A673 (cell line): ENCODE measurements at regions not wholly inside any gene's neighbourhood (a gene's known extent, or its start where the extent isn't known, plus 50 kb on each side); places are given as distances from the start of the nearest gene placed in this dataset.

Experiments used
- BruUV-seq: library from RNA; stranded (reverse); fragments of 400-500 nt; replicated peaks from 2 replicates; lab custom pipeline; 2021; lab: Mats Ljungman, UMichigan
- CTCF ChIA-PET: fragments of 300-600 bp; sonication (Branson Sonifier 250); formaldehyde crosslinking; loops from one replicate; lab custom pipeline; 2022; ENCODE audit warnings: antibody characterized with exemption; lab: Charles Lee
- POLR2A ChIA-PET: fragments of 300-600 bp; sonication (Branson Sonifier 250); formaldehyde crosslinking; loops from one replicate; lab custom pipeline; 2022; ENCODE audit warnings: antibody characterized with exemption; ENCODE audit not compliant: low non-redundant PET; lab: Charles Lee
- DNase-seq: peaks from one replicate; pipeline ENCODE4 v3.0.0-alpha.2; 2015; ENCODE audit warnings: low spot score
- H3K27ac ChIP-seq: fragments of 200-600 bp; sonication (generic); 2 replicates; pipeline ENCODE4 v1.5.1; 2016; ENCODE audit warnings: mixed run types, low read depth, mild to moderate bottlenecking, mixed read lengths, antibody characterized with exemption, low read length; ENCODE audit not compliant: poor library complexity, severe bottlenecking
- H3K27me3 ChIP-seq: fragments of 200-600 bp; sonication (generic); replicated peaks from 2 replicates; pipeline ENCODE4 v1.6.1; 2017; ENCODE audit warnings: mixed run types, low read depth, mild to moderate bottlenecking, mixed read lengths, antibody characterized with exemption, low read length; ENCODE audit not compliant: insufficient read depth, poor library complexity
- H3K36me3 ChIP-seq: fragments of 200-600 bp; sonication (generic); 2 replicates; pipeline ENCODE4 v1.6.1; 2016; ENCODE audit warnings: mixed run types, mild to moderate bottlenecking, mixed read lengths, antibody characterized with exemption, low read length; ENCODE audit not compliant: insufficient read depth, poor library complexity, severe bottlenecking
- H3K4me1 ChIP-seq: fragments of 200-600 bp; sonication (generic); 2 replicates; pipeline ENCODE4 v1.6.1; 2017; ENCODE audit warnings: mixed run types, mild to moderate bottlenecking, mixed read lengths, antibody characterized with exemption, low read length; ENCODE audit not compliant: insufficient read depth, poor library complexity, severe bottlenecking
- H3K4me3 ChIP-seq: fragments of 200-600 bp; sonication (generic); 2 replicates; pipeline ENCODE4 v1.5.1; 2016; ENCODE audit warnings: low read depth, mixed run types, mild to moderate bottlenecking, mixed read lengths, low read length; ENCODE audit not compliant: poor library complexity, severe bottlenecking
- H3K9me3 ChIP-seq: fragments of 200-600 bp; sonication (generic); 2 replicates; pipeline ENCODE4 v1.6.1; 2016; ENCODE audit warnings: mixed run types, low read depth, mild to moderate bottlenecking, mixed read lengths, antibody characterized with exemption, low read length; ENCODE audit not compliant: poor library complexity, severe bottlenecking
- CTCF ChIP-seq: fragments of 300-800, 200-600 bp; sonication (generic); conservative IDR thresholded peaks from 2 replicates; pipeline ENCODE4 v1.5.1; 2017; ENCODE audit warnings: low read depth, mild to moderate bottlenecking, antibody characterized with exemption, low read length, moderate library complexity, mixed read lengths
- EZH2 ChIP-seq: fragments of 200-600 bp; sonication (generic); IDR thresholded peaks from 2 replicates; pipeline ENCODE4 v1.6.1; 2017; ENCODE audit warnings: borderline replicate concordance, low read depth, mild to moderate bottlenecking, mixed read lengths, antibody characterized with exemption, low read length; ENCODE audit not compliant: poor library complexity, severe bottlenecking
- intact Hi-C: fragments of 100-400 bp; cut with micrococcal nuclease; formaldehyde crosslinking; loops from one replicate; pipeline ENCODE4 v1.10.0; 2022; ENCODE audit not compliant: unreplicated experiment

GRCh38 chr4:148787831-148788477, 345.7 kb upstream of the NR3C2 start:
- peaks cover 8% of the 10 kb centered on the region for H3K4me1 ChIP-seq
- CTCF ChIA-PET: no interaction called here
- intact Hi-C loops: loop anchor here (1.0 kb wide), 1 partner anchor 44 kb away; no protein-coding TSS in a partner anchor
- BruUV-seq: no TSS peak
- H3K4me3 ChIP-seq: no peak overlapping the region
- no peak for DNase-seq
- no peaks in the 10 kb centered on the region for H3K36me3 ChIP-seq
- H3K27ac ChIP-seq: no peak overlapping the region
- no peaks in the 10 kb centered on the region for H3K9me3 ChIP-seq
- POLR2A ChIA-PET: no interaction called here
- no peaks in the 10 kb centered on the region for H3K27me3 ChIP-seq
- TF ChIP-seq EZH2 (no peak), CTCF (no peak)

- DNase-seq: no peak
- no peak overlapping the region for H3K27ac ChIP-seq
- H3K9me3 ChIP-seq: no peaks in the 10 kb centered on the region
- TF ChIP-seq CTCF (no peak), EZH2 (no peak)
- no TSS peak for BruUV-seq
- H3K27me3 ChIP-seq: no peaks in the 10 kb centered on the region
- peaks cover 8% of the 10 kb centered on the region for H3K4me1 ChIP-seq
- intact Hi-C loops: loop anchor here (1.0 kb wide), 1 partner anchor 45 kb away; no protein-coding TSS in a partner anchor
- H3K4me3 ChIP-seq: no peak overlapping the region
- ChIA-PET CTCF (no interaction called here), POLR2A (no interaction called here)
- no peaks in the 10 kb centered on the region for H3K36me3 ChIP-seq
These were observed 345.1 kb upstream of the NR3C2 start for GRCh38 chr4:148787285-148787684.

- intact Hi-C loops: loop anchor here (1.0 kb wide), 1 partner anchor 46 kb away; no protein-coding TSS in a partner anchor
- no peak for DNase-seq
- ChIA-PET POLR2A (no interaction called here), CTCF (no interaction called here)
- H3K9me3 ChIP-seq: no peaks in the 10 kb centered on the region
- H3K27ac ChIP-seq: no peak overlapping the region
- TF ChIP-seq EZH2: no peak
- no peak for TF ChIP-seq CTCF
- H3K4me1 ChIP-seq: peaks cover 8% of the 10 kb centered on the region
- H3K36me3 ChIP-seq: no peaks in the 10 kb centered on the region
- no TSS peak for BruUV-seq
- no peak overlapping the region for H3K4me3 ChIP-seq
- H3K27me3 ChIP-seq: no peaks in the 10 kb centered on the region
These were observed 344.5 kb upstream of the NR3C2 start for GRCh38 chr4:148786699-148787098.
